ENCODE measurements at regions not wholly inside any gene's neighbourhood (a gene's known extent, or its start where the extent isn't known, plus 50 kb on each side); places are given as distances from the start of the nearest gene placed in this dataset.

DNA sequence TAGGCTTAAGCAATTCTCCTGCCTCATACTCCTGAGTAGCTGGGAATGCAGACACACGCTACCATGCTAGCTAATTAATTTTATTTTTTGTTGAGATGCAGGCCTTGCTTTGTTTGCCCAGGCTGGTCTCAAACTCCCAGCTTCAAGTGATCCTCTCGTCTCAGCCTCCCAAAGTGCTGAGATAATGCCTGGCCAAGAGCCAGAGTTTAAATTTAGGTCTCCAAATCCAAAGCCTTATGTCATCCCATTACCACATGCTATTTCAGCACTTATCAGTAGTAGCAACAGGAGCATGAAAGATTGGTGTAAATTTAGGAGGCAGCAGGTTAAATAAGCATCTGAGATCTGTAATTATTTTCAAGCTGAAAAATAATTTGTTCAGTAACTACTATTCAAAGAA, 326.1 kb upstream of the ANO5 start:
- TF ChIP-seq, protein P1, sequence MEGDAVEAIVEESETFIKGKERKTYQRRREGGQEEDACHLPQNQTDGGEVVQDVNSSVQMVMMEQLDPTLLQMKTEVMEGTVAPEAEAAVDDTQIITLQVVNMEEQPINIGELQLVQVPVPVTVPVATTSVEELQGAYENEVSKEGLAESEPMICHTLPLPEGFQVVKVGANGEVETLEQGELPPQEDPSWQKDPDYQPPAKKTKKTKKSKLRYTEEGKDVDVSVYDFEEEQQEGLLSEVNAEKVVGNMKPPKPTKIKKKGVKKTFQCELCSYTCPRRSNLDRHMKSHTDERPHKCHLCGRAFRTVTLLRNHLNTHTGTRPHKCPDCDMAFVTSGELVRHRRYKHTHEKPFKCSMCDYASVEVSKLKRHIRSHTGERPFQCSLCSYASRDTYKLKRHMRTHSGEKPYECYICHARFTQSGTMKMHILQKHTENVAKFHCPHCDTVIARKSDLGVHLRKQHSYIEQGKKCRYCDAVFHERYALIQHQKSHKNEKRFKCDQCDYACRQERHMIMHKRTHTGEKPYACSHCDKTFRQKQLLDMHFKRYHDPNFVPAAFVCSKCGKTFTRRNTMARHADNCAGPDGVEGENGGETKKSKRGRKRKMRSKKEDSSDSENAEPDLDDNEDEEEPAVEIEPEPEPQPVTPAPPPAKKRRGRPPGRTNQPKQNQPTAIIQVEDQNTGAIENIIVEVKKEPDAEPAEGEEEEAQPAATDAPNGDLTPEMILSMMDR (IDR thresholded peaks at IDR 0.05), result no peak
- TF ChIP-seq POLR2AphosphoS5 (IDR thresholded peaks at IDR 0.05), result no peak
- no peak for TF ChIP-seq POLR2A (IDR thresholded peaks at IDR 0.05)
- intact Hi-C loops (cut with DNase I), result no loop called here
- no peaks in the 10 kb centered on the region for H3K4me1 ChIP-seq (replicated peaks)
- no peaks in the 10 kb centered on the region for H3K36me3 ChIP-seq
- no peak overlapping the region for H3K4me3 ChIP-seq
- DNase-seq (ENCODE audit: low spot score), result no peak
- no peaks in the 10 kb centered on the region for H3K27me3 ChIP-seq (replicated peaks; ENCODE audit: insufficient read depth)
- WGBS, result 66% methylated on average over 2 of the region's 2 CpGs
- H3K9me3 ChIP-seq, result no peaks in the 10 kb centered on the region
- no peak overlapping the region for H3K27ac ChIP-seq

DNA sequence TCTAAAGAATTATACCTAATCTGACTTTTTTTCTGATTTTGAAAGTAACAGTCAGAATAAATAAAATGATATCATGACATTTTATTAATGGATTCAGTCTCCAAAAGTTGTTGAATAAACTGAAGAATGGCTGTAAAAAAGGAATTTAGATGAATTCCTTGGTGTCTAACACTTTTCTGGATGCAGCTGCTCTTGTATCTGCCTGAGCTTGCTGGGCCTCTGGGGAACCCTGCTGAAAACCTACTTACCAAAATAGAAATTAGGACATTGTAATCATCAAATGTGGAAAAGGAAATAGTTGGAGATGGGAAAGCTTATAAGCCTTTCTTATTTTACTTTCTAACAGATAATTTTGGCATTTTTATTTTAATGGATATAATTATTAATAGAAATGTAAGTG, 315.7 kb upstream of the ANO5 start:
- no peak for DNase-seq (ENCODE audit: low spot score)
- Histone ChIP-seq H3K9me3 (no peaks in the 10 kb centered on the region), H3K4me3 (no peak overlapping the region), H3K36me3 (no peaks in the 10 kb centered on the region), H3K4me1 (replicated peaks) (no peaks in the 10 kb centered on the region), H3K27ac (no peak overlapping the region), H3K27me3 (replicated peaks; ENCODE audit: insufficient read depth) (no peaks in the 10 kb centered on the region)
- intact Hi-C loops (cut with DNase I), result no loop called here
- TF ChIP-seq POLR2A (IDR thresholded peaks at IDR 0.05) (no peak), POLR2AphosphoS5 (IDR thresholded peaks at IDR 0.05) (no peak)
- TF ChIP-seq, protein P1 (IDR thresholded peaks at IDR 0.05), result no peak

DNA sequence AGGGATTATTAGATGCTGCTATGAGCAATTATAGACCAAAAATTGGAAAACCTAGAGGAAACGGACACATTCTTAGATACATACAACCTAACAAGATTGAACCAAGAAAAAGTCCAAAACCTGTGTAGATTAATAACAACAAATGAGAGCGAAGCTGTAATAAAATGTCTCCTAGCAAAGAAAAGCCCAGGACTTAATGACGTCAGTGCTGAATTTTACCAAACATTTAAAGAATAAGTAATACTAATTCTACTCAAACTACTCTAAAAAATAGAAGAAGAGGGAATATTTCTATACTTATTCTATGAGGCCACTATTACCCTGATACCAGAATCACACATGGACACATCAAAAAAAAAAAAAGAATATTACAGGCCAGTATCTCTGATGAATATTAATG, 309.5 kb upstream of the ANO5 start:
- 98% methylated on average over 3 of the region's 3 CpGs for WGBS

DNA sequence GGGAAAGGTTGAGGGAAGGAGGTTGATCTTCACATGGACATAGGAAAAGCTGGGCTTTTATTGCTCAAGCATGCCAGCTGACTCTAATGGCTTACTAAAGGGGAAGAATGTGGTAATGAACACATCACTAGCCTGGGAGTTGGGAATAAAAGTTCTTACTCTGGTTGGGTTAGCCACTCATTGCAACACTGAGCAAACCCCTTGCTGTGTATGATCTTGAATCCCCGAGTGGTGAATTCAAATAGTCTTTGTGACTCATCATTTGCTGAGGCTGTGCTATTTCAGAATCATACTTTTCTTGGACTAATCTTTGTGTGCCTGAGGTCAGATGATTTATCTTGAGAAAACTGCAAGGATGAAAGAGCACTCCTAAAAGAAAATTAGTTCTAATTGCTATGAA, 304.1 kb upstream of the ANO5 start:
- Histone ChIP-seq H3K4me1 (replicated peaks) (no peaks in the 10 kb centered on the region), H3K27me3 (replicated peaks; ENCODE audit: insufficient read depth) (no peaks in the 10 kb centered on the region), H3K9me3 (no peaks in the 10 kb centered on the region), H3K36me3 (no peaks in the 10 kb centered on the region), H3K4me3 (no peak overlapping the region), H3K27ac (no peak overlapping the region)
- WGBS, result 3% methylated on average over 1 of the region's 1 CpG
- no peak for DNase-seq (ENCODE audit: low spot score)
- TF ChIP-seq, protein P1 (IDR thresholded peaks at IDR 0.05), result no peak
- TF ChIP-seq POLR2A (IDR thresholded peaks at IDR 0.05) (no peak), POLR2AphosphoS5 (IDR thresholded peaks at IDR 0.05) (no peak)
- intact Hi-C loops (cut with DNase I), result no loop called here

More for the DNA sequence above, 309.5 kb upstream of the ANO5 start:
- no peaks in the 10 kb centered on the region for H3K9me3 ChIP-seq
- intact Hi-C loops (cut with DNase I), result no loop called here
- no peaks in the 10 kb centered on the region for H3K27me3 ChIP-seq (replicated peaks; ENCODE audit: insufficient read depth)
- H3K27ac ChIP-seq, result no peak overlapping the region
- H3K36me3 ChIP-seq, result no peaks in the 10 kb centered on the region
- TF ChIP-seq POLR2A (IDR thresholded peaks at IDR 0.05) (no peak), POLR2AphosphoS5 (IDR thresholded peaks at IDR 0.05) (no peak)
- TF ChIP-seq, protein P1 (IDR thresholded peaks at IDR 0.05), result no peak
- no peak overlapping the region for H3K4me3 ChIP-seq
- H3K4me1 ChIP-seq (replicated peaks), result no peaks in the 10 kb centered on the region
- no peak for DNase-seq (ENCODE audit: low spot score)

DNA sequence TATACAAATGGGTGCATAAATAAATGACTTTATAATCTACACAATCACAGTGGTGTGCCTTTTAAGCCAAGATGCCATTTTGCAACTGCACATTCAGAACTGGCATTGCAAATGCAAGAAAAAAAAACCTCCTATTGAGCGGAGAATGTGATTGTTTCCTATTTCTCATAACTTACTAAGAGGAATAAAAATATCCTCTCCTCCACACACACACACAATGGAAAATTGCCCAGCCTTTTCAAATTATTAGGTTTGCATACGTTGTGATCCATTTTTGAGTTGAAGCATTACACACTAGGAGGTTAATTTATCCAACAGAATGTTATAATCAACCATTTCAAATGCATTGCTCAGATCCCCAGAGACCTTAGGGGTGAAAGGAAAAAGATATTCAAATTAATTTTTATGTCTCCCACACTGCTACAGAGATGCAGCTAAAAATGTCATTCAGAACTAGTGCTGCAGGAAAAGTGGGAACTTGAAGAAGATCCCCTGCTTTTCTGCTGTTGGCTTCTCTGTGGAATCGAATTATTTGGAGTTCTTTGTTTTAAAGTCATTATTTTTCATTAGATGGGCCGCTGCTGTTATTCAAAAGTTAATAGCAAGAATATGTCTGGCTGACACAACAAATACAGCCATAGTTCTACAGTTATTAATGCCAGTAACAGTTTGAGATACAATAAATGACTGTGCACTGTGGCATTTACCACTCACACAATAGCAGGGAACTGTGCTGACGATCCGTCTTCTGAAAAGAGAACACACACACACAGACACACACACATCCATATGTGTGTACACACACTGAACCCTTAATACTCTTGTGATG, 299.9 kb upstream of the ANO5 start:
- no peaks in the 10 kb centered on the region for H3K36me3 ChIP-seq
- no peaks in the 10 kb centered on the region for H3K27me3 ChIP-seq (replicated peaks; ENCODE audit: insufficient read depth)
- intact Hi-C loops (cut with DNase I), result no loop called here
- H3K4me1 ChIP-seq (replicated peaks), result no peaks in the 10 kb centered on the region
- H3K4me3 ChIP-seq, result no peak overlapping the region
- WGBS, result 47% methylated on average over 6 of the region's 6 CpGs
- no peak for DNase-seq (ENCODE audit: low spot score)
- no peak overlapping the region for H3K27ac ChIP-seq
- H3K9me3 ChIP-seq, result no peaks in the 10 kb centered on the region
- TF ChIP-seq, protein P1 (IDR thresholded peaks at IDR 0.05), result no peak
- no peak for TF ChIP-seq POLR2AphosphoS5 (IDR thresholded peaks at IDR 0.05)
- no peak for TF ChIP-seq POLR2A (IDR thresholded peaks at IDR 0.05)
